Astrocyte (in vitro differentiated cells and primary cell): ENCODE measurements at regions not wholly inside any gene's neighbourhood (a gene's known extent, or its start where the extent isn't known, plus 50 kb on each side); places are given as distances from the start of the nearest gene placed in this dataset.

Source experiments
- EZH2 ChIP-seq: IDR thresholded peaks from 2 replicates; pipeline ENCODE4 v1.6.1; 2012; ENCODE audit warnings: mild to moderate bottlenecking, low read length, inconsistent platforms; ENCODE audit not compliant: insufficient read depth
- TF ChIP-seq, protein P1 (sequence below): IDR thresholded peaks from 2 replicates; pipeline ENCODE4 v1.5.1; 2011; ENCODE audit warnings: low read depth, mild to moderate bottlenecking, inconsistent platforms, low read length, moderate library complexity; ENCODE audit not compliant: insufficient read depth

DNA sequence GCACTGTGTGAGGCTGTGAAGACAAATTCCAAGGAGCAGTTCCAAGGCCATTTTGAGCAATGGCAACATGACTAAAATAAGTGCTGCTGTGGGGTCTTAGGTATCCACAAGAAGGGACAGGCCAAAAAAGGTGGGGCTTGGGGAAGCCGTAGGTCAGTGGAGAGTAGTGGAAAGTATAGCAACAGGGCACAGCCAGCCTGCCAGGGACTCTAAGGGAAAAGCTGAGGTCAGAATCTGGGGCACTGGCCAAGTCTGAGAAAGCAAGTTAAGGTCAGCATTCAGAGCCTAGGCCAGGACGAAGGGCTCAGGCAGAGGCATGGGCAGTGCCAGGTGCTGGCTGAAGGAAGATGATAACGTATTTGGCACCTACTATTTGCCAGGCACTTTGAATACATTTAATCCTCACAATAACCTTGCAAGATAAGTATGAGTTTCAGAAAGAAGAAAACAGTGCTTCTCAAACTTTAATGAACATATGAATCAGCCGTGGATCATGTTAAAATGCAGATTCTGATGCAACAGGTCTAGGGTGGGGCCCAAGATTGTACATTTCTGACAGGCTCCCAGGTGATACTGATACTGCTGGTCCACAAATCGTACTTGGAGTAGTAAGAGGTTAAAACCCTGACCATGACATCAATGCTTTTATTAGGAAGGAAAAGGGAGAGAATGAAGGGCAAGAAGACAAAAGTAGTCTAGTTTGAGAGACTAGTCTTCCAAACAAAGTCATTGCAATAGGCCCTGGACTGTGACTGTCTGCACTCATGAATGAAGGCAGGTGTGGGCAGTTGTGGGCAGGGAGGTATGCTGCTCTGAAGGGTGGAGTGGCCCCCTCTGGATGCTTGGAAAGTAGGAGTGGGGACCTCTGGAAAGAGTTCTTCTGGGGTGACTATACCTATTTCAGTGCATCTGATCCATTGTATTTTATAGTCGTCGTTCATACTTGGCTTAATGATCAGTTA lies 106.3 kb upstream of the ANKRD28 start:
- no peak for TF ChIP-seq EZH2
- TF ChIP-seq, protein P1, sequence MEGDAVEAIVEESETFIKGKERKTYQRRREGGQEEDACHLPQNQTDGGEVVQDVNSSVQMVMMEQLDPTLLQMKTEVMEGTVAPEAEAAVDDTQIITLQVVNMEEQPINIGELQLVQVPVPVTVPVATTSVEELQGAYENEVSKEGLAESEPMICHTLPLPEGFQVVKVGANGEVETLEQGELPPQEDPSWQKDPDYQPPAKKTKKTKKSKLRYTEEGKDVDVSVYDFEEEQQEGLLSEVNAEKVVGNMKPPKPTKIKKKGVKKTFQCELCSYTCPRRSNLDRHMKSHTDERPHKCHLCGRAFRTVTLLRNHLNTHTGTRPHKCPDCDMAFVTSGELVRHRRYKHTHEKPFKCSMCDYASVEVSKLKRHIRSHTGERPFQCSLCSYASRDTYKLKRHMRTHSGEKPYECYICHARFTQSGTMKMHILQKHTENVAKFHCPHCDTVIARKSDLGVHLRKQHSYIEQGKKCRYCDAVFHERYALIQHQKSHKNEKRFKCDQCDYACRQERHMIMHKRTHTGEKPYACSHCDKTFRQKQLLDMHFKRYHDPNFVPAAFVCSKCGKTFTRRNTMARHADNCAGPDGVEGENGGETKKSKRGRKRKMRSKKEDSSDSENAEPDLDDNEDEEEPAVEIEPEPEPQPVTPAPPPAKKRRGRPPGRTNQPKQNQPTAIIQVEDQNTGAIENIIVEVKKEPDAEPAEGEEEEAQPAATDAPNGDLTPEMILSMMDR: no peak
